Osteocyte (in vitro differentiated cells): ENCODE measurements at regions not wholly inside any gene's neighbourhood (a gene's known extent, or its start where the extent isn't known, plus 50 kb on each side); places are given as distances from the start of the nearest gene placed in this dataset.

Experiments
- DNase-seq: peaks from one replicate; pipeline ENCODE4 v3.0.0; 2021; ENCODE audit warnings: mixed read lengths; ENCODE audit not compliant: unreplicated experiment; ENCODE audit errors: extremely low spot score
- H3K27ac Mint-ChIP-seq: one replicate; pipeline ENCODE4 v1.8.0; 2021; ENCODE audit warnings: mild to moderate bottlenecking, mixed read lengths; ENCODE audit not compliant: unreplicated experiment
- H3K27me3 Mint-ChIP-seq: one replicate; pipeline ENCODE4 v1.8.0; 2021; ENCODE audit warnings: mixed read lengths; ENCODE audit not compliant: unreplicated experiment
- H3K36me3 Mint-ChIP-seq: one replicate; pipeline ENCODE4 v1.8.0; 2021; ENCODE audit warnings: mixed read lengths; ENCODE audit not compliant: unreplicated experiment
- H3K4me1 Mint-ChIP-seq: one replicate; pipeline ENCODE4 v1.8.0; 2021; ENCODE audit warnings: mixed read lengths; ENCODE audit not compliant: unreplicated experiment
- H3K4me3 Mint-ChIP-seq: one replicate; pipeline ENCODE4 v1.8.0; 2021; ENCODE audit warnings: mild to moderate bottlenecking, moderate library complexity, mixed read lengths; ENCODE audit not compliant: unreplicated experiment
- H3K9me3 Mint-ChIP-seq: one replicate; pipeline ENCODE4 v1.8.0; 2021; ENCODE audit warnings: mixed read lengths; ENCODE audit not compliant: unreplicated experiment
- CTCF ChIP-seq: fragments of 200-600 bp; sonication (generic); IDR thresholded peaks from 2 replicates; pipeline ENCODE4 v1.5.0; 2021; ENCODE audit warnings: antibody characterized with exemption, mild to moderate bottlenecking, moderate library complexity

- Mint-ChIP-seq H3K36me3 (no peaks in the 10 kb centered on the region), H3K4me3 (no peak overlapping the region), H3K27ac (no peak overlapping the region), H3K27me3 (peaks cover 3% of the 10 kb centered on the region), H3K4me1 (no peaks in the 10 kb centered on the region), H3K9me3 (no peaks in the 10 kb centered on the region)
- DNase-seq, result no peak
- TF ChIP-seq CTCF, result no peak
Measured at GRCh38 chr18:53874103-53874502, 350.4 kb downstream of the MBD2 start.

GRCh38 chr18:53864770-53865169 is 359.7 kb downstream of the MBD2 start:
- Mint-ChIP-seq H3K27ac (no peak overlapping the region), H3K4me1 (no peaks in the 10 kb centered on the region), H3K36me3 (no peaks in the 10 kb centered on the region), H3K27me3 (no peaks in the 10 kb centered on the region), H3K9me3 (no peaks in the 10 kb centered on the region), H3K4me3 (no peak overlapping the region)
- no peak for DNase-seq
- no peak for TF ChIP-seq CTCF

DNA sequence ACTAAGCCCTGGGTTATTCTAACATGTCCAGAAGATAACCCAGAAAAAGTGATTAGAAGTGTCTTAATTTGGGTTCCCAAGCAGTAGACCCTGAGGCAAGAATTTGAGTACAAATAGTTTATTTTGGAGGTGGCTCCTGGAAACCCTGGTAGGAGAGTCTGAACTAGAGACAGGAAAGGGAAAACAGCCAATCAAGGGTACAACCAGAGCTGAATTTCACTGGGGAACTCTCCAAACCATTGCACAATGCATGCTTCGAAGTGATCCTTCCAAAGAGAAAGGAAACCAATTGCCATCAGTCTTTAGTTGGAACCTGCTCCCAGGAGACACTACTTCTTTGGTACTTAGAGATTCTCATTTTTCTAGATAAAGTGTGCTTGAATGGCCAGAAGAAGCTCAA is 361.5 kb downstream of the MBD2 start:
- Mint-ChIP-seq H3K4me3 (no peak overlapping the region), H3K4me1 (no peaks in the 10 kb centered on the region), H3K36me3 (no peaks in the 10 kb centered on the region), H3K27me3 (no peaks in the 10 kb centered on the region), H3K27ac (no peak overlapping the region), H3K9me3 (no peaks in the 10 kb centered on the region)
- no peak for DNase-seq
- TF ChIP-seq CTCF, result no peak

DNA sequence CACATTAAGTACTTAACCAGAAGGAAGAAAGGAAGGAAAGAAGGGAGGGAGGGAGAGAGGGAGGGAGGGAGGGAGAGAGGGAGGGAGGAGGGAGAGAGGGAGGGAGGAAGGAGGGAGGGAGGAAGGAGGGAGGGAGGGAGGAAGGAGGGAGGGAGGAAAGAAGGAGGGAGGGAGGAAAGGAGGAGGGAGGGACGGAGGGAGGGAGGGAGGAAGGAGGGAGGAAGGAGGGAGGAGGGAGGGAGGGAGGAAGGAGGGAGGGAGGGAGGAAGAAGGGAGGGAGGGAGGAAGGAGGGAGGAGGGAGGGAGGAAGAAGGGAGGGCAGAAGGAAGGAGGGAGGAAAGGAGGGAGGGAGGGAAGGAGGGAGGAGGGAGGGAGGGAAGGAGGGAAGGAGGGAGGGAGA is 363.3 kb downstream of the MBD2 start:
- H3K36me3 Mint-ChIP-seq, result no peaks in the 10 kb centered on the region
- no peak overlapping the region for H3K4me3 Mint-ChIP-seq
- H3K9me3 Mint-ChIP-seq, result no peaks in the 10 kb centered on the region
- no peak for TF ChIP-seq CTCF
- no peak for DNase-seq
- no peak overlapping the region for H3K27ac Mint-ChIP-seq
- no peaks in the 10 kb centered on the region for H3K4me1 Mint-ChIP-seq
- H3K27me3 Mint-ChIP-seq, result no peaks in the 10 kb centered on the region

GRCh38 chr18:53859764-53860163 is 364.7 kb downstream of the MBD2 start:
- Mint-ChIP-seq H3K4me1 (no peaks in the 10 kb centered on the region), H3K36me3 (no peaks in the 10 kb centered on the region), H3K4me3 (no peak overlapping the region), H3K9me3 (no peaks in the 10 kb centered on the region), H3K27ac (no peak overlapping the region), H3K27me3 (no peaks in the 10 kb centered on the region)
- no peak for DNase-seq
- TF ChIP-seq CTCF, result no peak
